ENCODE measurements at regions not wholly inside any gene's neighbourhood (a gene's known extent, or its start where the extent isn't known, plus 50 kb on each side); places are given as distances from the start of the nearest gene placed in this dataset.
"Not testable (repeated sequence)": the region's sequence is repeated elsewhere in the genome, so short reads cannot be mapped to it uniquely, and the experiment has no call there.

GRCh38 chr5:99900302-99900852, 634.8 kb upstream of the FAM174A start:
- DNase-seq = peak; percentile 88

- no peak for DNase-seq
These were observed 655.2 kb upstream of the FAM174A start for GRCh38 chr5:99879791-99880511.

- DNase-seq = no peak
These were observed 656.3 kb upstream of the FAM174A start for GRCh38 chr5:99878830-99879229.

GRCh38 chr5:99866740-99867139, 668.4 kb upstream of the FAM174A start:
- DNase-seq = no peak

- no peak for DNase-seq
These were observed 670.0 kb upstream of the FAM174A start for GRCh38 chr5:99865159-99865558.

- DNase-seq = no peak
These were observed 699.4 kb upstream of the FAM174A start for GRCh38 chr5:99835791-99836190.

- peak; percentile 42 for DNase-seq
These were observed 708.0 kb upstream of the FAM174A start for GRCh38 chr5:99827136-99827535.

- no peak for DNase-seq
These were observed 717.4 kb upstream of the FAM174A start for GRCh38 chr5:99817796-99818195.

- DNase-seq = no peak
These were observed 720.7 kb upstream of the FAM174A start for GRCh38 chr5:99814321-99815063.

GRCh38 chr5:99808657-99809230, 726.4 kb upstream of the FAM174A start:
- no peak for DNase-seq

- DNase-seq = no peak
These were observed 727.8 kb upstream of the FAM174A start for GRCh38 chr5:99807346-99807745.

- DNase-seq = no peak
These were observed 740.1 kb upstream of the FAM174A start for GRCh38 chr5:99795031-99795430.

GRCh38 chr5:99788482-99788881, 746.7 kb upstream of the FAM174A start:
- DNase-seq = no peak

- no peak for DNase-seq
These were observed 760.0 kb upstream of the FAM174A start for GRCh38 chr5:99775189-99775588.

- DNase-seq = no peak
These were observed 761.9 kb upstream of the FAM174A start for GRCh38 chr5:99773290-99773689.

GRCh38 chr5:99771296-99771695, 763.9 kb upstream of the FAM174A start:
- no peak for DNase-seq

- no peak for DNase-seq
These were observed 770.2 kb upstream of the FAM174A start for GRCh38 chr5:99765011-99765410.

- DNase-seq = no peak
These were observed 772.0 kb upstream of the FAM174A start for GRCh38 chr5:99763021-99763774.

- no peak for DNase-seq
These were observed 787.8 kb upstream of the FAM174A start for GRCh38 chr5:99747342-99747741.

- not testable (repeated sequence) for DNase-seq
These were observed 802.0 kb upstream of the FAM174A start for GRCh38 chr5:99733146-99733545.

- DNase-seq = not testable (repeated sequence)
These were observed 801.8 kb upstream of the CHD1 start for GRCh38 chr5:99730653-99731052.

- no peak for DNase-seq
These were observed 796.0 kb upstream of the CHD1 start for GRCh38 chr5:99724732-99725290.
